OCI-LY7 (cell line): ENCODE measurements at regions not wholly inside any gene's neighbourhood (a gene's known extent, or its start where the extent isn't known, plus 50 kb on each side); places are given as distances from the start of the nearest gene placed in this dataset.

Source experiments
- BruUV-seq: library from RNA; stranded (reverse); fragments of 400-500 nt; replicated peaks from 2 replicates; lab custom pipeline; 2021; lab: Mats Ljungman, UMichigan
- CTCF ChIA-PET: fragments of 300-600 bp; sonication (Branson Sonifier 250); formaldehyde crosslinking; loops from one replicate; lab custom pipeline; 2022; ENCODE audit warnings: antibody characterized with exemption; ENCODE audit not compliant: unreplicated experiment; lab: Charles Lee
- POLR2A ChIA-PET: fragments of 300-600 bp; sonication (Branson Sonifier 250); formaldehyde crosslinking; loops from one replicate; lab custom pipeline; 2022; ENCODE audit warnings: antibody characterized with exemption; lab: Charles Lee
- DNase-seq: peaks from one replicate; pipeline ENCODE4 v3.0.0-alpha.2; 2015; ENCODE audit warnings: low spot score
- H2AFZ ChIP-seq: fragments of 200-600 bp; sonication (generic), shearing (Covaris generic); 2 replicates; pipeline ENCODE4 v1.6.1; 2014; ENCODE audit warnings: mild to moderate bottlenecking, antibody characterized with exemption, low read length, moderate library complexity
- H3K27ac ChIP-seq: fragments of 200-600 bp; sonication (generic); 2 replicates; pipeline ENCODE4 v1.5.1; 2014; ENCODE audit warnings: mixed run types, low read depth, mild to moderate bottlenecking, moderate library complexity, low read length, inconsistent platforms; ENCODE audit not compliant: poor library complexity, severe bottlenecking
- H3K36me3 ChIP-seq: fragments of 200-600 bp; sonication (generic); 2 replicates; pipeline ENCODE4 v1.6.1; 2014; ENCODE audit warnings: mild to moderate bottlenecking, antibody characterized with exemption, low read length, moderate library complexity, mixed read lengths; ENCODE audit not compliant: insufficient read depth
- H3K4me1 ChIP-seq: fragments of 200-600 bp; sonication (generic); 2 replicates; pipeline ENCODE4 v1.5.1; 2014; ENCODE audit warnings: mild to moderate bottlenecking, low read length; ENCODE audit not compliant: insufficient read depth, poor library complexity, severe bottlenecking
- H3K4me2 ChIP-seq: fragments of 200-600 bp; sonication (generic); 2 replicates; pipeline ENCODE4 v1.6.1; 2014; ENCODE audit warnings: mild to moderate bottlenecking, low read length
- H3K4me3 ChIP-seq: fragments of 200-600 bp; sonication (generic); 2 replicates; pipeline ENCODE4 v1.5.1; 2014; ENCODE audit warnings: mild to moderate bottlenecking, low read depth, low read length; ENCODE audit not compliant: poor library complexity, severe bottlenecking
- H3K79me2 ChIP-seq: fragments of 200-600 bp; sonication (generic); 2 replicates; pipeline ENCODE4 v1.6.1; 2016; ENCODE audit warnings: low read depth, mild to moderate bottlenecking, low read length, moderate library complexity, mixed read lengths; ENCODE audit not compliant: insufficient read depth
- H3K9me2 ChIP-seq: fragments of 200-600 bp; sonication (generic); 2 replicates; pipeline ENCODE4 v1.6.1; 2016; ENCODE audit warnings: mild to moderate bottlenecking, low read length, mixed read lengths; ENCODE audit not compliant: insufficient read depth
- H3K9me3 ChIP-seq: fragments of 200-600 bp; sonication (generic); 2 replicates; pipeline ENCODE4 v1.6.1; 2014; ENCODE audit warnings: mild to moderate bottlenecking, mixed run types, low read length, mixed read lengths
- H4K20me1 ChIP-seq: fragments of 200-600 bp; sonication (generic); 2 replicates; pipeline ENCODE4 v1.6.1; 2014; ENCODE audit warnings: mild to moderate bottlenecking, antibody characterized with exemption, low read length, moderate library complexity, mixed read lengths; ENCODE audit not compliant: insufficient read depth
- EZH2phosphoT487 ChIP-seq: fragments of 200-600 bp; sonication (generic); IDR thresholded peaks from 2 replicates; pipeline ENCODE4 v1.6.1; 2018; ENCODE audit warnings: low read depth, borderline replicate concordance, mild to moderate bottlenecking, mixed run types, antibody characterized with exemption, low read length, moderate library complexity, mixed read lengths
- intact Hi-C: fragments of 100-400 bp; cut with micrococcal nuclease; formaldehyde crosslinking; loops from one replicate; pipeline ENCODE4 v1.10.0; 2022; ENCODE audit not compliant: unreplicated experiment
- TF ChIP-seq, protein P1 (sequence below): fragments of 200-600 bp; sonication (generic); conservative IDR thresholded peaks from 2 replicates; pipeline ENCODE4 v1.5.1; 2014; ENCODE audit warnings: mild to moderate bottlenecking, antibody characterized with exemption, low read length, moderate library complexity, mixed read lengths

GRCh38 chr1:36667256-36667655, 184.5 kb upstream of the CSF3R start:
- Histone ChIP-seq H3K36me3 (no peaks in the 10 kb centered on the region), H4K20me1 (no peaks in the 10 kb centered on the region), H3K9me3 (no peaks in the 10 kb centered on the region), H3K4me3 (no peak overlapping the region), H3K4me2 (no peak overlapping the region), H3K27ac (no peak overlapping the region), H2AFZ (no peak overlapping the region), H3K79me2 (no peaks in the 10 kb centered on the region), H3K9me2 (no peaks in the 10 kb centered on the region), H3K4me1 (peaks cover 4% of the 10 kb centered on the region)
- no peak for DNase-seq
- ChIA-PET POLR2A (interaction anchor here (0.6 to 1.7 kb wide), 3 partner anchors 9 to 41 kb away, joined by 3 to 5 read pairs (median 3); no protein-coding TSS in a partner anchor), CTCF (no interaction called here)
- TF ChIP-seq, protein P1, sequence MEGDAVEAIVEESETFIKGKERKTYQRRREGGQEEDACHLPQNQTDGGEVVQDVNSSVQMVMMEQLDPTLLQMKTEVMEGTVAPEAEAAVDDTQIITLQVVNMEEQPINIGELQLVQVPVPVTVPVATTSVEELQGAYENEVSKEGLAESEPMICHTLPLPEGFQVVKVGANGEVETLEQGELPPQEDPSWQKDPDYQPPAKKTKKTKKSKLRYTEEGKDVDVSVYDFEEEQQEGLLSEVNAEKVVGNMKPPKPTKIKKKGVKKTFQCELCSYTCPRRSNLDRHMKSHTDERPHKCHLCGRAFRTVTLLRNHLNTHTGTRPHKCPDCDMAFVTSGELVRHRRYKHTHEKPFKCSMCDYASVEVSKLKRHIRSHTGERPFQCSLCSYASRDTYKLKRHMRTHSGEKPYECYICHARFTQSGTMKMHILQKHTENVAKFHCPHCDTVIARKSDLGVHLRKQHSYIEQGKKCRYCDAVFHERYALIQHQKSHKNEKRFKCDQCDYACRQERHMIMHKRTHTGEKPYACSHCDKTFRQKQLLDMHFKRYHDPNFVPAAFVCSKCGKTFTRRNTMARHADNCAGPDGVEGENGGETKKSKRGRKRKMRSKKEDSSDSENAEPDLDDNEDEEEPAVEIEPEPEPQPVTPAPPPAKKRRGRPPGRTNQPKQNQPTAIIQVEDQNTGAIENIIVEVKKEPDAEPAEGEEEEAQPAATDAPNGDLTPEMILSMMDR: no peak
- TF ChIP-seq EZH2phosphoT487: no peak
- BruUV-seq: no TSS peak
- intact Hi-C loops: no loop called here

- intact Hi-C loops: no loop called here
- Histone ChIP-seq H3K4me2 (no peak overlapping the region), H2AFZ (no peak overlapping the region), H4K20me1 (no peaks in the 10 kb centered on the region), H3K4me3 (no peak overlapping the region), H3K9me3 (no peaks in the 10 kb centered on the region), H3K4me1 (peaks cover 4% of the 10 kb centered on the region), H3K36me3 (no peaks in the 10 kb centered on the region), H3K79me2 (no peaks in the 10 kb centered on the region), H3K9me2 (no peaks in the 10 kb centered on the region), H3K27ac (no peak overlapping the region)
- TF ChIP-seq, protein P1: no peak
- no peak for TF ChIP-seq EZH2phosphoT487
- no TSS peak for BruUV-seq
- no peak for DNase-seq
- ChIA-PET CTCF (no interaction called here), POLR2A (no interaction called here)
Measured at GRCh38 chr1:36665478-36666080, 182.9 kb upstream of the CSF3R start.

DNA sequence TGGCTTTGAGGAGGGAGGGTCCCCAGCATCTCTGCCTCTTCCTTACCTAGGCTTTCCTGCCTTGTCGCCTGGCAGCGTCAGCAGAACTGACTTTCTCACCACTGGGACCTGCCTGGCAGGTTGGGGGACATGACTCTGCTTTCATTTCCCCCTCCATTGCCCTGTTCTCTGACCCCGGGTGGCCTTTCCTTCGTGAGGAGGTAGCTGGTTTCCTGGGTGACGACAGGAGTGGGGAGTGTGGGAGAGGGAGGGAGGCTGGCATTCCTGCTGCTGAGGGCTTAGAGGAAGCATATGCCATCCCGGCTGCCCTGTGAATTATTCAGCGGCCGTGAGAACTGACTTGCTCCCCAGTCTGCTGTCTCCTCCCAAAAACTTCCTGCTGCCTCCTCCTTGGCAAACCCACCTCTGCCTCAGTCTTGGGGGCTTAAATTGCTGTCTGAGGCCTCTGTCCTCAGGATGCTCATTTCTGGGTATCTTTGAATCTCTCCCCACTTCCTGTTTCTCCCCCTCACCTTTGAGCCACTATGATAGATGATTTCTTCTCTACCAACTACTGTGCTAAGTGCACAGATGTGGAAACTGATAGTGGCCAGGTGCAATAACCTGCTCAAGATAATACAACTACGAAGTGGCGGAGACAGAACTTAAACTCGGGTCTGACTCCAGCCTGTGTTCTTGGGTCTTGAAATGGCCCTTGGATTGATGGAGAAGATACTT, 182.0 kb upstream of the CSF3R start:
- Histone ChIP-seq H3K4me3 (no peak overlapping the region), H3K4me2 (no peak overlapping the region), H3K4me1 (peaks cover 4% of the 10 kb centered on the region), H3K27ac (no peak overlapping the region), H3K9me3 (no peaks in the 10 kb centered on the region), H3K9me2 (no peaks in the 10 kb centered on the region), H3K79me2 (no peaks in the 10 kb centered on the region), H3K36me3 (no peaks in the 10 kb centered on the region), H2AFZ (no peak overlapping the region), H4K20me1 (no peaks in the 10 kb centered on the region)
- BruUV-seq: no TSS peak
- DNase-seq: no peak
- intact Hi-C loops: no loop called here
- TF ChIP-seq, protein P1: no peak
- TF ChIP-seq EZH2phosphoT487: no peak
- ChIA-PET CTCF (interaction anchor here (0.5 kb wide), 1 partner anchor 188 kb away, joined by 3 read pairs; no protein-coding TSS in a partner anchor), POLR2A (no interaction called here)
